Stimulated activated naive CD8-positive, alpha-beta T cell treated with anti-CD3 and anti-CD28 coated beads, Interleukin-15, amount 100 ng/mL, for 72 hours (primary cell): ENCODE measurements at regions not wholly inside any gene's neighbourhood (a gene's known extent, or its start where the extent isn't known, plus 50 kb on each side); places are given as distances from the start of the nearest gene placed in this dataset.
"Not testable (repeated sequence)": the region's sequence is repeated elsewhere in the genome, so short reads cannot be mapped to it uniquely, and the experiment has no call there.

ENCODE experiments used
- ATAC-seq: fragments of 150-1000 bp; cut with Tn5 transposase; 2 replicates; pipeline ENCODE4 v1.10.0; 2021; ENCODE audit warnings: mild to moderate bottlenecking, moderate library complexity
- DNase-seq, 2 donors: peaks; one replicate each; pipeline ENCODE4 v3.0.0; 2021 to 2022
- H3K27ac Mint-ChIP-seq, 2 donors: one replicate each; pipeline ENCODE4 v1.8.0; 2022; ENCODE audit warnings: mild to moderate bottlenecking in 2 of 2, mixed read lengths in 2 of 2, moderate library complexity in 2 of 2
- H3K27me3 Mint-ChIP-seq: one replicate; pipeline ENCODE4 v1.8.0; 2022; ENCODE audit warnings: mixed read lengths
- H3K4me1 Mint-ChIP-seq: one replicate; pipeline ENCODE4 v1.8.0; 2022; ENCODE audit warnings: mild to moderate bottlenecking, mixed read lengths
- H3K4me3 Mint-ChIP-seq, 2 donors: one replicate each; pipeline ENCODE4 v1.8.0; 2022; ENCODE audit warnings: mild to moderate bottlenecking in 2 of 2, mixed read lengths in 2 of 2, moderate library complexity in 1 of 2
- H3K9me3 Mint-ChIP-seq, 2 donors: one replicate each; pipeline ENCODE4 v1.8.0; 2022; ENCODE audit warnings: mixed read lengths in 2 of 2

GRCh38 chr17:30717291-30718098 is 107.0 kb downstream of the CRLF3 start:
- DNase-seq: peak in 1 of 2 donors; percentile 6
- Mint-ChIP-seq H3K9me3 (no peaks in the 10 kb centered on the region), H3K27me3 (no peaks in the 10 kb centered on the region), H3K27ac (no peak overlapping the region), H3K4me3 (no peak overlapping the region), H3K4me1 (peaks cover 20% of the 10 kb centered on the region)
- no peak for ATAC-seq

- peak; percentile 42 for ATAC-seq
- Mint-ChIP-seq H3K27me3 (peaks cover 2% of the 10 kb centered on the region), H3K27ac (no peak overlapping the region)
Measured at GRCh38 chr17:30716461-30717290, 107.8 kb downstream of the CRLF3 start.

DNA sequence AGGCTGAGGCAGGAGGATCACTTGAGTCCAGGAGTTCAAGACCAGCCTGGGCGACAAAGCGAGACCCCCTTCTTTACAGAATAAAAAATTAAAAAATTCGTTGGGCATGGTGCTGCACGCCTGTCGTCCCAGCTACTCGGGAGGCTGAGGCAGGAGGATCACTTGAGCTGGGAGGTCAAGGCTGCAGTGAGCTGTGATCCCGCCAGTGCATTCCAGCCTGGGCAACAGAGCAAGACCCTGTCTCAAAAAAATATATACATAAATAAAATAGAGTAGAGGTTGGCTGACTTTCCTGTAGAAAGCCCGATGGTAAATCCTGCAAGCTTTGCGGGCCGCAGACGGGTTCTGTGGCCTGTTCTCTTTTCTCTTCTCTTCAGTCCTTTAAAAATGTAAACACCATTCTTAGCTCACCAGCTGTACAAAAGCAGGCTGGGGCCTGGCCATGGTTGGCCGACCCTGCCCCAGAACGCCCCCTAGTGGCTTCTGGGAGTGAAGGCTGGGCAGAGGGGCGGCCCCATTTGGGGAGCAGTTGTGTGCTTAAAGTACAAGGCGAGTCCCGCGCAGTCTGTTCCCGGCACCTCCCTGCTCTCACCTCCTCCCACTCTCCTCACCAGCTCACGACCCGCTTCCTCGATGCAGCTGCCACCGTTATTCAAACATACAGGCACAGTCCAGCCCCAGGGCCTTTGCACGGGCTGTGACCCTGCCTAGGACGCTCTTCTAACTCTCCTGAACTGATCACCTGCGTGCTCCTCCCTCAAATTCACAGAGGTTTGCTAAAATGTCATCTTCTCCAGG is 109.5 kb downstream of the CRLF3 start:
- H3K27ac Mint-ChIP-seq, H3K4me3 Mint-ChIP-seq, H3K9me3 Mint-ChIP-seq: not testable (repeated sequence)
- peaks cover 45% of the 10 kb centered on the region for H3K4me1 Mint-ChIP-seq
- peak; percentile 63 to 71 for DNase-seq
- peaks cover 18% of the 10 kb centered on the region for H3K27me3 Mint-ChIP-seq
- ATAC-seq: peak; percentile 77

More at GRCh38 chr17:30716461-30717290, 107.8 kb downstream of the CRLF3 start:
- no peak for DNase-seq
- Mint-ChIP-seq H3K4me1 (peaks cover 28% of the 10 kb centered on the region), H3K9me3 (no peaks in the 10 kb centered on the region), H3K4me3 (no peak overlapping the region)

GRCh38 chr17:30713805-30714204 is 110.7 kb downstream of the CRLF3 start:
- not testable (repeated sequence) for ATAC-seq, H3K4me3 Mint-ChIP-seq, H3K27ac Mint-ChIP-seq, H3K9me3 Mint-ChIP-seq, DNase-seq
- Mint-ChIP-seq H3K27me3 (peaks cover 21% of the 10 kb centered on the region), H3K4me1 (peaks cover 39% of the 10 kb centered on the region)

- peaks cover 43% of the 10 kb centered on the region for H3K4me1 Mint-ChIP-seq
- ATAC-seq, H3K27ac Mint-ChIP-seq, DNase-seq, H3K4me3 Mint-ChIP-seq, H3K9me3 Mint-ChIP-seq: not testable (repeated sequence)
- H3K27me3 Mint-ChIP-seq: peaks cover 28% of the 10 kb centered on the region
Measured at GRCh38 chr17:30712859-30713258, 111.6 kb downstream of the CRLF3 start.

DNA sequence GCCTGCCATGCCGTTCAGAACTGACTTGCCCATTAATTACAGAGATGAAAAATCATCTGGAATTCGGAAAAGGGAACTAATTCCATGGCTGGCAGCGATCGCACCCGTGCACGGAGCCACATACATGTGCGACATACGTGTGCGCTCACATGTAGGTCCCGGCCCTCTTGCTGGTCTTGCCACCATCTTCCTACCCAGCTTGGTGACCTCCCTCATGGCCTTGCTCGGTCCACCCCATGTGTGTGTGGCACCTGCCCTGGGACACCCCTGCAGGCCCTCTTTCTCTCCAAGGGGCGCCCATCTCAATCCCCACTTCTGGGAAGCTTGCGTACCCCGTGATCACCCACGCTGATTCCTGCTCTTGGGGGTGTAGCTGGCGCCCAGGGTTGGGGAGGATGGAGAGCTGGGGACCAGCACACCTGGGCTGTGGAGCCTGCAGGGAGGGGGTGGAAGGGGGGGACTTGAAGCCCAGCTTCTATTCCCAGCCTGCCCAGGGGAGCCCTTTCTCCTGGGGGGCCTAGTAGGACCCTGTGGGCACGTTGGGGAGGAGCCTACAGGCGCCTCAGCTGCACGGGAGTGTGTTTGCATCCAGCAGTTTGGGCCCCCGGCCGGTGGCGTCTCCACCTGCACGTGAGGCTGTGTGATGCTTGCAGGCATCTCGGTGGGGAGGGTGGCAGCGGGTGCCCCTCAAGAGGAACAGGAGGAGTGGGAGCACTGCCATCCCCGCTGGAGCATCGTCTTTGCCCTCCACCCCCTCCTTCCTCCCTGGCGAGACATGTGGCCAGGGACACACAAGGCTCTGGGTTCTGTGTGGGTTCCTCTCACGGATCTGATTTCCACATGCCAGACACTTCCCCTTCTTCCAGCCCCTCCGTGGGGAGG is 112.6 kb downstream of the CRLF3 start:
- H3K4me3 Mint-ChIP-seq: peak overlapping the region; percentile 81 to 83
- not testable (repeated sequence) for H3K27ac Mint-ChIP-seq, ATAC-seq

DNA sequence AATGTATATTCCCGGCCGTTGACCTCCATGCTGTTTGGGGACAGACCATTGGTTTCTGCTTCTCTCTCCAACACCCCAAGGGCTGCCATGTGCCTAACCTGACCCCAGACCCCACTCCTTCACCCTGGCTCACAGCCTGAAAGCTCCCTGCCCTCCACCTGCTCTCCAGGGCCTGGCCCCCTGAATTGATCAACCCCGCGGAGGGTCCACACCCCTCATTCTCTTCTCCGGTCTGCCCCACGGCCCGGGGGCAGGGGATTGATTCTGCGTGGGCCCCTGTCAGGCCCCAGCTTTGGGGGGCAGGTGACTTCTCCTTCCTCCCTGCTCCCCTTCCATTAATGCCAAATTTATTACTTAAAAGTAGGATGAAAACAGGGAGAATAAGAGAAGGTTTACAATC is 113.3 kb downstream of the CRLF3 start:
- not testable (repeated sequence) for H3K9me3 Mint-ChIP-seq, ATAC-seq, DNase-seq
- peaks cover 45% of the 10 kb centered on the region for H3K27me3 Mint-ChIP-seq
- H3K4me3 Mint-ChIP-seq: peak overlapping the region; percentile 81 to 83
- H3K4me1 Mint-ChIP-seq: peaks cover 48% of the 10 kb centered on the region
- H3K27ac Mint-ChIP-seq: peak overlapping the region in 1 of 2 donors; percentile 92

More for the DNA sequence above, 112.6 kb downstream of the CRLF3 start:
- peaks cover 49% of the 10 kb centered on the region for H3K4me1 Mint-ChIP-seq
- DNase-seq, H3K9me3 Mint-ChIP-seq: not testable (repeated sequence)
- peaks cover 38% of the 10 kb centered on the region for H3K27me3 Mint-ChIP-seq

DNA sequence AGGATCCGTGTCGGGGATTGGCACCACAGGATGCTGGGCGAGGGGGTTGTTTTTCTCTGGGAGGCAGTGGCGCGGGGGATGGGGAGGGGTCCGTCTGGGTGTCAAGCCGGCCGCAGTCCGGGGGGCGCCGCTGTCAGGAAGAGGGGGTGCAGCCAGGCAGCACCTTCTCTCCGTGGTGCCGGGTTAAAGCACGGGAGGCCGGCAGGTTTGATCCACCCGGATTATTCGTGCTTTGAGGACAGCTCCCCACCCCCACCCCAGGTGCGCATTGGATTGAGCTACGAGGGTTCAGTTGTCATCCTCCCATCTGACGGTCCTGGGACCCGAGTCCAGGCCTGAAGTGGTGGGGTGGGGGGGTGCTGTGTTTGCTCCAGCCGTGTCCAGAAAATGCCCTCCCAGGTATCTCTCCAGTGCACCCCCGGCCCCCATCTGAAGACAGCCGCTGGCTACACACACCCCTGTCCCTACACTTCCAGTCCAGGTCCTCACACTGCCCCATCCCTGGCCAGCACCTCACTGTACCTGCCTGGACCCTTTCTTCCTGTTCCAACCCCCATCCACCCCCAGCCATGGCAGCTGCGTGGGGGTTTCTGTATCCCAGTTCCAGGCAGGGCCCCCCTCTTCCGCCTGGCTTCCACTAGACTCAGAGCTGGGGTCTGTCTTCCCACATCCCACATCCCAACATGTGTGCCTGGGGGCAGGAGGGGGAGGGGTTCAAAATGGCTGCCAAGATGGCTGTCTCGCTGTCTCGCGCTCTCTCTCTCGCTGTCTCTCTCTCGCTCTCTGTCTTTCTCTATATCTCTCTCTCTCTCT is 114.0 kb downstream of the CRLF3 start:
- not testable (repeated sequence) for DNase-seq, H3K9me3 Mint-ChIP-seq, ATAC-seq
- peaks cover 55% of the 10 kb centered on the region for H3K4me1 Mint-ChIP-seq
- H3K27ac Mint-ChIP-seq: peak overlapping the region in 1 of 2 donors; percentile 92
- peak overlapping the region; percentile 81 to 83 for H3K4me3 Mint-ChIP-seq
- peaks cover 52% of the 10 kb centered on the region for H3K27me3 Mint-ChIP-seq

GRCh38 chr17:30709561-30710275 is 114.8 kb downstream of the CRLF3 start:
- DNase-seq, H3K27ac Mint-ChIP-seq, H3K9me3 Mint-ChIP-seq: not testable (repeated sequence)
- Mint-ChIP-seq H3K27me3 (peaks cover 59% of the 10 kb centered on the region), H3K4me1 (peaks cover 56% of the 10 kb centered on the region), H3K4me3 (peak overlapping the region; percentile 81 to 83)
- ATAC-seq: peak; percentile 42

DNA sequence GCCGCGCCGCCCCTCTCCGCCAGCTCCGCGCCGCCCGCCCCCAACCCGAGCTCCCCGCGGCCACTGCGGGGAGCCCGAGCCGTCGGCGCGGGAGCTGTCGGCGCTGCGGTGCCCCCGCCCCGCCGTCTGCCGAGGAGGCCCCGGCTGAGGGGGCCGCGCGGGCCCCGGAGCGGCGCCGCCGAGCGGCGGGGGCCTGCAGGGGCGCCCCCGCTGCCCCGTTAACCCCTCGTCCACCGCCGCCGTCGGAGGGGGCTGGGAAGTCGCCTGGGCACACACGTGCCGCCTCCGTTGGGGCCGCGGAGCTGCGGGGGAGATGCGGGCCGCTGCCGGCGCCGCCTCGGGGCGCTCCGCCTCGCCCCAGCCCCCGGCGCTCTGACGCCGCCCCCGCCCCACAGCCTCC is 115.4 kb downstream of the CRLF3 start:
- H3K27ac Mint-ChIP-seq, H3K9me3 Mint-ChIP-seq, H3K4me3 Mint-ChIP-seq: not testable (repeated sequence)
- Mint-ChIP-seq H3K27me3 (peaks cover 66% of the 10 kb centered on the region), H3K4me1 (peaks cover 56% of the 10 kb centered on the region)
- DNase-seq (peak in 1 of 2 donors; percentile 45), ATAC-seq (peak; percentile 25)

DNA sequence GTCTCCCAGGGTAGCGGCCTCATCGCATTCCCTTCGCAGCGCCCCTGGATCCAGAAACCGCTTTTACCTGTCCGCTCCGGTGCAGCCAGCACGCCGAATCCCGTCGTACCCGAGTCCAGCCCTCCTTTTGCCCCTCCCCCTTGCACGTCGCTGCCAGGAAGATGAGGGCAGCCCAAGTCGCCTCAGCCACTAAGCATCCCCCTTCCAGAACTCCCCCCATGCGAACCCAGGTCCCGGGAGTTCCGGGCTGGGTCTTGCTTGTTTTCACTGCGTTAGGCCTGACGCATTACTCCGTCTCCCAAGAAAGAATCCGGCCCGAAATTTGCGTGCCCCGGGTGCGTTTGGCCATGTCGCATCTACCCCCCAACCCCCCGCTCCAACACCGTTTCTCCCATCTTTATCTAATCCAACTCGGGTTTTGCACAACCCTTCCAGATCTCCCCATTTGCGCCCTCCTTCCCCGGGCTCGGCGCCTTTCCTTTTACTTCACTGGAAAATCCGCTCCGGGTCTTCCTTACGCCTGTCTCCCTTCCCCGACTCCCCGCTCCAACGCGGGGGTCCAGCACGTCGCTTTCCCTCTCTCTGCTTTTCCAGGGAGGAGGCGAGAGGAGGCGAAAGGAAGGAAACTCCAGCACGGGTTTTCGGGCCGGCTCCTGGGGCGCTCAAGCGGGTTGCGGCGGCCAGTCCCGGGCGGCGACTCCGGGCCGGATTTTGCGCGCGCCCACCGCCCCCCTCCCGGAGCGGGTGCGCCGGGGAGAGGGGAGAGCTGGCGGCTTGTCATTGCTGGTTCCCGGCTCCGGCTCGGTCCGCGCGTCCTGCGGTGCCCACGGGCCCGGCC is 116.0 kb downstream of the CRLF3 start:
- Mint-ChIP-seq H3K4me3 (peak overlapping the region; percentile 93 to 96), H3K27ac (peak overlapping the region; percentile 81 to 92), H3K27me3 (peaks cover 72% of the 10 kb centered on the region), H3K4me1 (peaks cover 56% of the 10 kb centered on the region)
- peak; percentile 75 to 77 for DNase-seq
- ATAC-seq: peak; percentile 72
- not testable (repeated sequence) for H3K9me3 Mint-ChIP-seq

- Mint-ChIP-seq H3K27me3 (peaks cover 74% of the 10 kb centered on the region), H3K4me3 (peak overlapping the region; percentile 93 to 96), H3K27ac (peak overlapping the region; percentile 55 to 92), H3K4me1 (peaks cover 56% of the 10 kb centered on the region)
- not testable (repeated sequence) for H3K9me3 Mint-ChIP-seq
- DNase-seq (peak; percentile 42 to 54), ATAC-seq (peak; percentile 33)
Measured at GRCh38 chr17:30707724-30708240, 116.7 kb downstream of the CRLF3 start.
